ENCODE measurements at regions not wholly inside any gene's neighbourhood (a gene's known extent, or its start where the extent isn't known, plus 50 kb on each side); places are given as distances from the start of the nearest gene placed in this dataset.
"Not testable (repeated sequence)": the region's sequence is repeated elsewhere in the genome, so short reads cannot be mapped to it uniquely, and the experiment has no call there.

DNA sequence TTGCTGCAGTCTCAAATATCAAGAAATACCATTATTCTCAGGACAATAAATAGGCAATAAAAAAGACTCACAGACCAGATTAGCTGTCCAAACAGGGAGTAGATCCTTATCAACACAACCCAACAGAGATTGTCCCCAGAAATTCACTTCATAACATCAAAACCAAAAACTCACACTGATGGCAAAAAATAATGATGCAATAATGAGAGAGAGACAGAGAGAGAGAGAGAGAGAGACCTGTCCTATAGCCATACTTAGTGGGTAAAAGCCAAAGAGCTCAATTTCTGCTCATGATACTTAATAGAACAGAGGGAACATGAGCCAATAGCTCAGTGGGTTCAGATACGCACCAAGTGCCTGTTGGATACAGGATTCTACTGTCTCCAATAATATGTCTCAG lies 244.5 kb downstream of the FAM72C start:
- no peak for TF ChIP-seq ZFX (IDR thresholded peaks at IDR 0.05)
- TF ChIP-seq, protein P1, sequence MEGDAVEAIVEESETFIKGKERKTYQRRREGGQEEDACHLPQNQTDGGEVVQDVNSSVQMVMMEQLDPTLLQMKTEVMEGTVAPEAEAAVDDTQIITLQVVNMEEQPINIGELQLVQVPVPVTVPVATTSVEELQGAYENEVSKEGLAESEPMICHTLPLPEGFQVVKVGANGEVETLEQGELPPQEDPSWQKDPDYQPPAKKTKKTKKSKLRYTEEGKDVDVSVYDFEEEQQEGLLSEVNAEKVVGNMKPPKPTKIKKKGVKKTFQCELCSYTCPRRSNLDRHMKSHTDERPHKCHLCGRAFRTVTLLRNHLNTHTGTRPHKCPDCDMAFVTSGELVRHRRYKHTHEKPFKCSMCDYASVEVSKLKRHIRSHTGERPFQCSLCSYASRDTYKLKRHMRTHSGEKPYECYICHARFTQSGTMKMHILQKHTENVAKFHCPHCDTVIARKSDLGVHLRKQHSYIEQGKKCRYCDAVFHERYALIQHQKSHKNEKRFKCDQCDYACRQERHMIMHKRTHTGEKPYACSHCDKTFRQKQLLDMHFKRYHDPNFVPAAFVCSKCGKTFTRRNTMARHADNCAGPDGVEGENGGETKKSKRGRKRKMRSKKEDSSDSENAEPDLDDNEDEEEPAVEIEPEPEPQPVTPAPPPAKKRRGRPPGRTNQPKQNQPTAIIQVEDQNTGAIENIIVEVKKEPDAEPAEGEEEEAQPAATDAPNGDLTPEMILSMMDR (conservative IDR thresholded peaks at IDR 0.05) = no peak
- no peak overlapping the region; the same call in 1 of the 2 replicates for H3K27ac ChIP-seq

- H3K27ac ChIP-seq = no peak overlapping the region
- no peak for TF ChIP-seq ZFX (IDR thresholded peaks at IDR 0.05)
- TF ChIP-seq, protein P1 (conservative IDR thresholded peaks at IDR 0.05) = no peak
These were observed 250.8 kb downstream of the FAM72C start for GRCh38 chr1:143721024-143721373.

DNA sequence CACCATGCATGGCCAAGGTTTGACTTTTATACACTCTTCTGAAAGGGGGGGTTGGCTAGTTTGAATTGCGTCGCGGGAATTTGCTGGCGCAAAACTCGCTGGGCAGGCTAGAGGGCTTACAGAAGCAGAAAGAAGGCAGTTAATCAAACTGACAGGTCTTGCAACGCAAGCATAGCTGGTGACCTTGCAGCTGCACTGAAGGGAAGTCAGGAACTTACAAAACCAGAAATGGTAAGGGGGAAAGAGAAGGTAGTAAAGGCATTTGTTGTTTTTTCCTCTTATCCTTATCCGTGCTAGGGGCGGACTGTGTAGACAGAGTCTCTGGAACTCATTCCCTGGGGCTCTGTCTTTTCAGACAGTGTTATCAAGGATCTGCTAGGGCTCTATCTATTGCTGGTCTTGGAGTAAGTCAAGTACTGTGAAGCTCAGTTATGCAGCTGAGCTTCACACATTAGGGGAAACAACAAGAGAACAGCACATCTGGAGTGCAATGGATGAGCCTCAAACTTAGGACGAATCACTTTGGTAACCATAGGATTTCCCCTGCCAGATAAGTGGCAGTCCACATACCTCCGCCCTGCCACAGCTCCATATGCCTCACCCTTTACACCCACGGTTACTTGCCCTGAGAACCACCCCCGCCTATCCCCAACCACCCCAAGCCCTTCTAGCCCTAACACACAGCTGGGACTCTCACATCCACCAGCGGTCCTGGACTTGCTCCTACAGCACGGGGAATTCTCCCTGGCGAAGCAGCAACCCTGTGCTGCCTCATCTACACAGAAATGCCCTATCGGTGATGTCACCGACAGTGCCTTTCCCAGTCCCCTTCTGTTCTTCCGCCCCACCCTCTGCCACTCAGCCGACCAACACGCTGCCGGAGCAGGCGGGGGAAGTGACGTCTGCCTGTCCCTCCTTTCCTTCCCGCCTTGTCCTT lies 251.4 kb downstream of the FAM72C start:
- TF ChIP-seq, protein P1 (conservative IDR thresholded peaks at IDR 0.05) = no peak
- TF ChIP-seq ZFX (IDR thresholded peaks at IDR 0.05) = no peak
- no peak overlapping the region for H3K27ac ChIP-seq

GRCh38 chr1:143718524-143718923 lies 253.3 kb downstream of the FAM72C start:
- no peak overlapping the region for H3K27ac ChIP-seq
- TF ChIP-seq, protein P1 (conservative IDR thresholded peaks at IDR 0.05) = no peak
- TF ChIP-seq ZFX (IDR thresholded peaks at IDR 0.05) = no peak

DNA sequence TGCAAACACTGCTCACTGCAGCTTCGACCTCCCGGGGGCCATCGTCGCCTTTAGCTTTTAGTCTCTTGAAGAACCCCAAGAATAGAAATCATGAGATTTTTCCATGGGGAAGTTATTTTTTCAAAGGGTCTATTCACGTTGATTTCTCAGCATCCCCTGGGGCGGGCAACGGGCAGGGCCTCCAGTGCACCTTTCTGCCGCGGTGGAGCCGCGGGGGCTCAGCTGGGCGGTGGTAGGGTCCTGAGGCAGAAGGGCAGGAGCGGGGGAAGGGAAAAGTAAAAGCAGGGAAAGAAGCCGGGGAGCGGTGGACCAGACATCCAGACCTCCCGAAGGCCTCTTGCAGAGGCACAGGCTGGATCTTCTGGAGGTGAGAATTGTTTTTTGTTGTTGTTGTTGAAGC lies 253.8 kb downstream of the FAM72C start:
- TF ChIP-seq, protein P1 (conservative IDR thresholded peaks at IDR 0.05) = no peak
- TF ChIP-seq ZFX (IDR thresholded peaks at IDR 0.05) = no peak
- no peak overlapping the region for H3K27ac ChIP-seq

DNA sequence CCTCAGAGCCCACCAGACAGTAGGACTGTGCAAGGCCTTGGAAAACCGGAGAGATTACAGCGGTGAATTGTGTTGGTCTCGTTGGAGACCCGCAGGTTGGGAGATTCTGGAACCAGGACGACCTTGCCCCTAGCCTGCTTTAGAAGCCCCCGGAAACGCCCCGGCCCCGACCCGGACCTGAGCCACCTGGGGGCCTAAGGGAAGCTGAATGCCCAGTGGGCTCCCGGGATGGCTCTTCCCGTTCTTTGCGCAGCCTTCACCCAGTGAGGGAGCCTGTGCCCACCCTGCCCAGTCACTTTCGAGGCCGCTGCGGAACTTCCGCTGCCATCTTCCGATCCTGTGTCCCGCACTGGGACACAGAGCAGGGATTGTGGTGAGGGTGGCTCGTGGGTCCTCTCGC lies 254.4 kb downstream of the FAM72C start:
- no peak for TF ChIP-seq ZFX (IDR thresholded peaks at IDR 0.05)
- TF ChIP-seq, protein P1 (conservative IDR thresholded peaks at IDR 0.05) = no peak
- H3K27ac ChIP-seq = no peak overlapping the region

DNA sequence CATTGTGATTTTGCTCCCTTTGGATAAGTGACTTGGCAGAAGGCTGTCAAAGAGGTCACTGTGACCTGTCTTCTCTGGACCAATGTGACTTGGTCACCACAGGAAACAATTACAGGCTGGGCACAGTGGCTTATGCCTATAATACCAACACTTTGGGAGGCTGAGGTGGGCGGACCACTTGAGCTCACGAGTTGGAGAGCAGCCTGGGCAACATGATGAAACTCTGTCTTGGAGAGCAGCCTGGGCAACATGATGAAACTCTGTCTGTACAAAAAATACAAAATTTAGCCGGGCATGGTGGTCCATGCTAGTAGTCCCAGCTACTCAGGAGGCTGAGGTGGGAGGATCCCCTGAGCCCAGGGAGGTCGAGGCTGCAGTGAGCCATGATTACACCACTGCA lies 256.9 kb downstream of the FAM72C start:
- not testable (repeated sequence) for H3K27ac ChIP-seq
